ENCODE measurements at regions not wholly inside any gene's neighbourhood (a gene's known extent, or its start where the extent isn't known, plus 50 kb on each side); places are given as distances from the start of the nearest gene placed in this dataset.

GRCh38 chrX:111040377-111041017 is 55.5 kb upstream of the PAK3 start (continued):
- TF ChIP-seq REST (IDR thresholded peaks at IDR 0.05; ENCODE audit: low read depth, low read length) (no peak), POU2F2 (IDR thresholded peaks at IDR 0.05; ENCODE audit: borderline replicate concordance, low read depth, low read length) (no peak), ZBTB4 (CRISPR knock-in tag; IDR thresholded peaks at IDR 0.05) (no peak), TCF12 (IDR thresholded peaks at IDR 0.05; ENCODE audit: low read depth, low read length) (no peak), KAT2A (conservative IDR thresholded peaks at IDR 0.05; ENCODE audit: control insufficient read depth, low read depth, low read length) (no peak)

GRCh38 chrX:111039606-111040005 is 56.4 kb upstream of the PAK3 start:
- no peak for DNase-seq (ENCODE audit: low read depth, low spot score)
- no peaks in the 10 kb centered on the region for H3K36me3 ChIP-seq (ENCODE audit: control insufficient read depth in 2 of 2, insufficient read depth in 2 of 2, low read length in 1 of 2)
- ChIA-PET RAD21 (ENCODE audit: unreplicated experiment) (no interaction called here), POLR2A (no interaction called here), CTCF (no interaction called here), SMC1A (ENCODE audit: uncharacterized antibody, unreplicated experiment) (no interaction called here)
- H3K9ac ChIP-seq (ENCODE audit: control insufficient read depth, insufficient read depth, low read length), result no peak overlapping the region
- no TSS peak for BruUV-seq (replicated peaks)
- no peak overlapping the region for H2AFZ ChIP-seq (ENCODE audit: control insufficient read depth, low read depth, low read length)
- no peaks in the 10 kb centered on the region for H3K9me3 ChIP-seq (replicated peaks; ENCODE audit: control insufficient read depth, insufficient read depth, low read length)
- H3K4me3 ChIP-seq, result no peak overlapping the region
- no peak for ATAC-seq
- TF ChIP-seq ZNF217 (IDR thresholded peaks at IDR 0.05) (no peak), CREB1 (IDR thresholded peaks at IDR 0.05; ENCODE audit: low read depth) (no peak), RELA (IDR thresholded peaks at IDR 0.05; ENCODE audit: borderline replicate concordance, partially characterized antibody) (no peak), TCF12 (IDR thresholded peaks at IDR 0.05; ENCODE audit: low read depth, low read length) (no peak)
- H3K4me2 ChIP-seq (ENCODE audit: control insufficient read depth, insufficient read depth), result no peak overlapping the region
- no peak for FAIRE-seq
- no peaks in the 10 kb centered on the region for H4K20me1 ChIP-seq (ENCODE audit: control insufficient read depth, insufficient read depth)
- H3K4me1 ChIP-seq (ENCODE audit: control insufficient read depth, insufficient read depth, low read length), result no peaks in the 10 kb centered on the region
- no peaks in the 10 kb centered on the region for H3K27me3 ChIP-seq (replicated peaks in 1 of 2; ENCODE audit: control insufficient read depth in 2 of 2, insufficient read depth in 2 of 2, low read length in 1 of 2)
- intact Hi-C loops (cut with micrococcal nuclease; ENCODE audit: unreplicated experiment) (no loop called here), in situ Hi-C loops (cut with MboI) (no loop called here)
- 0% methylated on average over 2 of the region's 2 CpGs for WGBS (ENCODE audit: insufficient coverage, insufficient replicate concordance, low lambda C conversion rate, missing lambda C conversion rate)
- no peaks in the 10 kb centered on the region for H3K79me2 ChIP-seq (ENCODE audit: control insufficient read depth, insufficient read depth, low read length)
- no peak overlapping the region for H3K27ac ChIP-seq (ENCODE audit: control insufficient read depth, insufficient read depth)
